HUES48 (cell line): ENCODE measurements at regions not wholly inside any gene's neighbourhood (a gene's known extent, or its start where the extent isn't known, plus 50 kb on each side); places are given as distances from the start of the nearest gene placed in this dataset.
"Not testable (repeated sequence)": the region's sequence is repeated elsewhere in the genome, so short reads cannot be mapped to it uniquely, and the experiment has no call there.

Experiments
- H3K27ac ChIP-seq: one replicate; pipeline ENCODE4 v1.7.0; 2013; ENCODE audit warnings: low read depth, low read length, inconsistent platforms
- H3K27me3 ChIP-seq: 2 replicates; pipeline ENCODE4 v1.6.1; 2013; ENCODE audit warnings: mild to moderate bottlenecking, low read length; ENCODE audit not compliant: control insufficient read depth, insufficient read depth
- H3K36me3 ChIP-seq: 2 replicates; pipeline ENCODE4 v1.6.1; 2013; ENCODE audit warnings: low read length; ENCODE audit not compliant: control insufficient read depth, insufficient read depth
- H3K4me1 ChIP-seq: 2 replicates; pipeline ENCODE4 v1.6.1; 2013; ENCODE audit warnings: mild to moderate bottlenecking, low read length; ENCODE audit not compliant: control insufficient read depth, insufficient read depth
- H3K4me3 ChIP-seq: 2 replicates; pipeline ENCODE4 v1.5.1; 2013; ENCODE audit warnings: mild to moderate bottlenecking, low read depth, low read length
- H3K9ac ChIP-seq: 2 replicates; pipeline ENCODE4 v1.6.1; 2013; ENCODE audit warnings: mild to moderate bottlenecking, low read depth, low read length, moderate library complexity
- H3K9me3 ChIP-seq: 2 replicates; pipeline ENCODE4 v1.6.1; 2013; ENCODE audit warnings: low read length; ENCODE audit not compliant: control insufficient read depth, insufficient read depth

DNA sequence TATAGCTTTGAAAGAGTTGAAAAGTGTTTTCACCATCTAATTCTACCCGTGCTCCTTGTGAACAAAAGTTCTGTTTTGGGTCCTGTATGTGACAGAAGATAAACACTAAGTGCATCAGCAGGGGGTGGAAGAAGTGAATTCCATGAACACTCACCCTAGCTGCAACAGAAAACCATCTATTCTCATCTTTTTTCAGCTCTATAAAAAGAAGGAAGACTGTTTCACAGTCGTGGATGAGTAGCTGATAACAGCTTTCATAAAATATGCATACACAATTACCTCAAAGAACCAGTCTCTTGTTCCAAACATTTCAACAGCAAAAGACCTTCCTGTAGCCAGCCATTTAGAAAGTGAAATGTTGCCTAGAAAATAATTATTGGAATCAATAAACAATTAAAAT is 281.7 kb upstream of the RASGRP1 start:
- Histone ChIP-seq H3K4me3 (no peak overlapping the region), H3K9me3 (no peaks in the 10 kb centered on the region), H3K36me3 (no peaks in the 10 kb centered on the region), H3K27me3 (no peaks in the 10 kb centered on the region), H3K27ac (no peak overlapping the region), H3K9ac (no peak overlapping the region), H3K4me1 (peaks cover 7% of the 10 kb centered on the region; the same call in 1 of the 2 replicates)

- H3K9me3 ChIP-seq = no peaks in the 10 kb centered on the region
- H3K4me1 ChIP-seq = peaks cover 7% of the 10 kb centered on the region; the same call in 1 of the 2 replicates
- H3K27me3 ChIP-seq = no peaks in the 10 kb centered on the region
- no peak overlapping the region for H3K27ac ChIP-seq
- no peak overlapping the region for H3K9ac ChIP-seq
- H3K4me3 ChIP-seq = no peak overlapping the region
- H3K36me3 ChIP-seq = no peaks in the 10 kb centered on the region
These were observed 283.1 kb upstream of the RASGRP1 start for GRCh38 chr15:38847666-38848065.

GRCh38 chr15:38849046-38849445 is 284.4 kb upstream of the RASGRP1 start:
- Histone ChIP-seq H3K9ac (no peak overlapping the region), H3K27ac (no peak overlapping the region)

GRCh38 chr15:38852188-38852587 is 287.6 kb upstream of the RASGRP1 start:
- not testable (repeated sequence) for H3K4me3 ChIP-seq, H3K9ac ChIP-seq, H3K9me3 ChIP-seq, H3K27me3 ChIP-seq, H3K36me3 ChIP-seq, H3K27ac ChIP-seq, H3K4me1 ChIP-seq

More at GRCh38 chr15:38849046-38849445, 284.4 kb upstream of the RASGRP1 start:
- Histone ChIP-seq H3K9me3 (no peaks in the 10 kb centered on the region), H3K4me3 (no peak overlapping the region), H3K4me1 (peaks cover 5% of the 10 kb centered on the region; the same call in 1 of the 2 replicates), H3K36me3 (no peaks in the 10 kb centered on the region), H3K27me3 (no peaks in the 10 kb centered on the region)

GRCh38 chr15:38853608-38854007 is 289.0 kb upstream of the RASGRP1 start:
- H3K4me1 ChIP-seq = no peaks in the 10 kb centered on the region
- no peaks in the 10 kb centered on the region for H3K9me3 ChIP-seq
- no peak overlapping the region for H3K9ac ChIP-seq
- no peaks in the 10 kb centered on the region for H3K27me3 ChIP-seq
- no peak overlapping the region for H3K27ac ChIP-seq
- H3K36me3 ChIP-seq = no peaks in the 10 kb centered on the region
- no peak overlapping the region for H3K4me3 ChIP-seq

DNA sequence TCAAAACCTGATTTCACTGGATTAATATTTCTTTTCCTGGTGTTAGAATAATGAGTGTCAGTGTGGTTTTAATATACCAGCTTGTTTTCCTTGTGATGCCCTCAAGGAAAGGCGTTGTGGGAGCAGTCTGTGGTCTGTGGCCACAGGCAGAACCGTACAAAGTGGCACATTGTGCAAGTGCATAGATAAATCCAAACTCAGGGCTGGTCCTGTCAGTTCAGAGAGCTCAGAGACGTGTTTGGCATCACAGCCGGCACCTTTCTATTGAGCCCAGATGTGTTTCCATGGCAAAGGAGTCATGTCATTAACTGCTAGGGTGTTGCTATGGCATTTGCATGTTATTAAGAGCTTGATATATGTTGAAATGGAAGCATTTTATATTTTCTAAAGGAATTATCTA is 289.9 kb upstream of the RASGRP1 start:
- Histone ChIP-seq H3K27me3 (no peaks in the 10 kb centered on the region), H3K9me3 (no peaks in the 10 kb centered on the region), H3K9ac (no peak overlapping the region), H3K4me1 (no peaks in the 10 kb centered on the region), H3K4me3 (no peak overlapping the region), H3K36me3 (no peaks in the 10 kb centered on the region), H3K27ac (no peak overlapping the region)

DNA sequence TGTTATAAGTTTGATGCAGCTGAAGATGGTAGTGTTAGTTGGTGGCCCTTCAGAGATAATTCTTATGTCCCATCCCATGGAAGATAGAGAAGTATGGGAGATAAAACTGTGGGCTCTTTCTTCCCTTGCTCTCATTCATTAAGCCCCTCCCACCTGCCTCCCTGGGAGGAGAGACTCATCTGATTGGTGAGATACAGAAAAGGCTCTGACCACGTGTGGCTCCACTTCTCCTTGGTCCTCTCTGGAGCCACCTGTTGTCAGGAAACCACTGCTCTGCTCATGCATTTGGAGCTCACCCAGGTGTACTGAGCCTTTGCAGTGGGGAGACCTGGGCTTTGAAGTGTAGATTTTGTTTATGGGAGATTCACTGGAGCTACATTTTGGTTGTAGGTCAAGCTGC is 293.2 kb upstream of the RASGRP1 start:
- H3K4me3 ChIP-seq = no peak overlapping the region
- H3K27me3 ChIP-seq = no peaks in the 10 kb centered on the region
- no peaks in the 10 kb centered on the region for H3K9me3 ChIP-seq
- H3K9ac ChIP-seq = no peak overlapping the region
- H3K4me1 ChIP-seq = no peaks in the 10 kb centered on the region
- H3K36me3 ChIP-seq = no peaks in the 10 kb centered on the region
- H3K27ac ChIP-seq = no peak overlapping the region

GRCh38 chr15:38859574-38859973 is 295.0 kb upstream of the RASGRP1 start:
- H3K4me3 ChIP-seq = no peak overlapping the region
- H3K4me1 ChIP-seq = peaks cover 2% of the 10 kb centered on the region; the same call in 1 of the 2 replicates
- H3K27me3 ChIP-seq = no peaks in the 10 kb centered on the region
- H3K9me3 ChIP-seq = no peaks in the 10 kb centered on the region
- H3K9ac ChIP-seq = no peak overlapping the region
- no peaks in the 10 kb centered on the region for H3K36me3 ChIP-seq
- H3K27ac ChIP-seq = no peak overlapping the region

- Histone ChIP-seq H3K36me3 (no peaks in the 10 kb centered on the region), H3K4me3 (no peak overlapping the region), H3K27me3 (no peaks in the 10 kb centered on the region), H3K9ac (no peak overlapping the region), H3K27ac (no peak overlapping the region), H3K9me3 (no peaks in the 10 kb centered on the region), H3K4me1 (peaks cover 2% of the 10 kb centered on the region; the same call in 1 of the 2 replicates)
These were observed 295.6 kb upstream of the RASGRP1 start for GRCh38 chr15:38860253-38860652.

- Histone ChIP-seq H3K9me3 (no peaks in the 10 kb centered on the region), H3K27me3 (no peaks in the 10 kb centered on the region), H3K4me1 (peaks cover 2% of the 10 kb centered on the region; the same call in 1 of the 2 replicates), H3K27ac (no peak overlapping the region), H3K9ac (no peak overlapping the region), H3K4me3 (no peak overlapping the region), H3K36me3 (no peaks in the 10 kb centered on the region)
These were observed 296.1 kb upstream of the RASGRP1 start for GRCh38 chr15:38860674-38861073.

DNA sequence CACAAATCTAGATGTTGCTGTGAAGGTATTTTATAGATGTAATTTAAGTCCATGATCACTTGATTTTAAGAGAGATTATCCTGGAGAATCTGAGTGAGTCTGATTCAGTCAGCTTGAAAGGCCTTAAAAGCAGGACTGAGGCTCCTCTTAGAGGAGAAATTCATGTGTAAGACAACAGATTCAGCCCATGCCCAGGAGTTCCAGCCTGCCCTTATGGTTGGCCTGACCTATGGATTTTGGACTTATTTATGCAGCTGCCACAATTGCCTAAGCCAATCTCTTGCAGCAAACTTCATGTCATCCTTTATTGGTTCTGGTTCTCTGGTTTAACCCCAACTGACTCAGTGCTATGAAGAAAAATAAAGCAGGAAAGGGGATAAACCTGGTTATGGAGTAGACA is 296.5 kb upstream of the RASGRP1 start:
- H3K9ac ChIP-seq = no peak overlapping the region
- no peaks in the 10 kb centered on the region for H3K36me3 ChIP-seq
- no peaks in the 10 kb centered on the region for H3K9me3 ChIP-seq
- no peak overlapping the region for H3K4me3 ChIP-seq
- peaks cover 2% of the 10 kb centered on the region; the same call in 1 of the 2 replicates for H3K4me1 ChIP-seq
- H3K27ac ChIP-seq = no peak overlapping the region
- H3K27me3 ChIP-seq = no peaks in the 10 kb centered on the region

DNA sequence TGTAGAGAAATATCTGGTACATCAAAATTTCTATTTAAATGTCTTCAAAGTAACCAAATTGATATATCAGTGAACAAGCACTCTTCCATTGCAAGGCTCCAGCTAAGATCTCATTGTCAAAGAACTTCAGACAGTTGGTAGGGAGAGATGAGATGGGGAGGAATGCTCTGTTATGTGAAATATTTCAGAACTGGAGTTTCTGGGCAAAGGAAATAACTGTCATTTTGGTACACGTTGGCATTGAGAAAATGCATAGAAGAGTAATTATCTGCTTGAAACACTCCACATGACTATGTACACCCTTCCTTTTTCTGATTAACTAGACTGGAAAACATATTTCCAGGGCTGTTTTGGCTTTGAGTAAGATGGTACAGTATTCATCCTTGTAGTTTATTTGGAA is 297.5 kb upstream of the RASGRP1 start:
- no peaks in the 10 kb centered on the region for H3K36me3 ChIP-seq
- H3K4me1 ChIP-seq = peaks cover 2% of the 10 kb centered on the region; the same call in 1 of the 2 replicates
- no peaks in the 10 kb centered on the region for H3K27me3 ChIP-seq
- H3K4me3 ChIP-seq = no peak overlapping the region
- H3K27ac ChIP-seq = no peak overlapping the region
- H3K9ac ChIP-seq = no peak overlapping the region
- no peaks in the 10 kb centered on the region for H3K9me3 ChIP-seq
